GM12878 (cell line): ENCODE measurements at regions not wholly inside any gene's neighbourhood (a gene's known extent, or its start where the extent isn't known, plus 50 kb on each side); places are given as distances from the start of the nearest gene placed in this dataset.

Experiments
- CBFB ChIP-seq: IDR thresholded peaks from 2 replicates; pipeline ENCODE4 v1.6.1; 2016; ENCODE audit warnings: antibody characterized with exemption, low read depth
- CTCF ChIP-seq, 3 experiments: IDR thresholded peaks in 2 of 3; conservative IDR thresholded peaks in 1 of 3; 2 replicates each; pipeline ENCODE4 v1.5.1; 2011; ENCODE audit warnings: low read depth in 3 of 3, low read length in 3 of 3, mild to moderate bottlenecking in 3 of 3, control low read depth in 2 of 3, moderate library complexity in 2 of 3, inconsistent platforms in 1 of 3, mixed read lengths in 1 of 3; ENCODE audit not compliant: control insufficient read depth in 2 of 3, insufficient read depth in 1 of 3; ENCODE audit errors: extremely low read depth in 1 of 3
- EP300 ChIP-seq, 2 experiments: fragments of 150-350 bp in 1 of 2; IDR thresholded peaks; 2 replicates each; pipeline ENCODE4 v1.6.1; 2011 to 2012; ENCODE audit warnings: low read depth in 2 of 2, low read length in 2 of 2, borderline replicate concordance in 1 of 2, improper control_type of control experiment in 1 of 2, inconsistent platforms in 1 of 2; ENCODE audit not compliant: control insufficient read depth in 1 of 2
- IKZF2 ChIP-seq, 2 experiments: fragments of 450-650 bp; IDR thresholded peaks; 2 replicates each; pipeline ENCODE4 v1.6.1; 2017; ENCODE audit warnings: mild to moderate bottlenecking in 2 of 2, moderate library complexity in 2 of 2
- MAX ChIP-seq: IDR thresholded peaks from 2 replicates; pipeline ENCODE4 v1.6.1; 2012; ENCODE audit warnings: low read depth, low read length, improper control_type of control experiment
- MYC ChIP-seq: IDR thresholded peaks from 2 replicates; pipeline ENCODE4 v1.6.1; 2011; ENCODE audit warnings: mild to moderate bottlenecking, low read length, moderate library complexity, inconsistent platforms; ENCODE audit not compliant: insufficient read depth, insufficient replicate concordance, insufficient read length, severe bottlenecking
- PAX8 ChIP-seq: fragments of 450-650 bp; IDR thresholded peaks from 2 replicates; pipeline ENCODE4 v1.6.1; 2017; ENCODE audit warnings: mild to moderate bottlenecking, moderate library complexity
- PBX3 ChIP-seq: IDR thresholded peaks from 2 replicates; pipeline ENCODE4 v1.6.1; 2011; ENCODE audit warnings: mild to moderate bottlenecking, low read depth, low read length, moderate library complexity; ENCODE audit not compliant: insufficient replicate concordance
- POLR2A ChIP-seq: IDR thresholded peaks from 2 replicates; pipeline ENCODE4 v1.6.1; 2011; ENCODE audit warnings: low read depth, mild to moderate bottlenecking, low read length
- POLR2AphosphoS5 ChIP-seq: IDR thresholded peaks from 2 replicates; pipeline ENCODE4 v1.6.1; 2011; ENCODE audit warnings: mild to moderate bottlenecking, low read length, inconsistent platforms
- RFX5 ChIP-seq: IDR thresholded peaks from 2 replicates; pipeline ENCODE4 v1.6.1; 2011; ENCODE audit warnings: low read depth, low read length, improper control_type of control experiment

- no peak for TF ChIP-seq RFX5
- TF ChIP-seq POLR2AphosphoS5, result no peak
- peak; percentile 96 to 97 for TF ChIP-seq IKZF2 (IDR thresholded peaks at IDR 0.05)
- no peak for TF ChIP-seq MAX
- no peak for TF ChIP-seq POLR2A
- no peak for TF ChIP-seq MYC
- no peak for TF ChIP-seq CTCF (IDR thresholded peaks at IDR 0.05 in 2 of 3, conservative IDR thresholded peaks at IDR 0.05 in 1 of 3; ENCODE audit: control insufficient read depth in 2 of 3, extremely low read depth in 1 of 3, insufficient read depth in 1 of 3, low read depth in 3 of 3, low read length in 3 of 3)
- peak; percentile 54 to 81 for TF ChIP-seq EP300 (IDR thresholded peaks at IDR 0.05; ENCODE audit: borderline replicate concordance in 1 of 2, control insufficient read depth in 1 of 2, low read depth in 2 of 2, low read length in 2 of 2)
- TF ChIP-seq PAX8, result no peak
- TF ChIP-seq PBX3, result no peak
- no peak for TF ChIP-seq CBFB
Observed at GRCh38 chr13:90565985-90566713, 781.3 kb upstream of the MIR17HG start.
